ENCODE measurements at regions not wholly inside any gene's neighbourhood (a gene's known extent, or its start where the extent isn't known, plus 50 kb on each side); places are given as distances from the start of the nearest gene placed in this dataset.
"Not testable (repeated sequence)": the region's sequence is repeated elsewhere in the genome, so short reads cannot be mapped to it uniquely, and the experiment has no call there.

DNA sequence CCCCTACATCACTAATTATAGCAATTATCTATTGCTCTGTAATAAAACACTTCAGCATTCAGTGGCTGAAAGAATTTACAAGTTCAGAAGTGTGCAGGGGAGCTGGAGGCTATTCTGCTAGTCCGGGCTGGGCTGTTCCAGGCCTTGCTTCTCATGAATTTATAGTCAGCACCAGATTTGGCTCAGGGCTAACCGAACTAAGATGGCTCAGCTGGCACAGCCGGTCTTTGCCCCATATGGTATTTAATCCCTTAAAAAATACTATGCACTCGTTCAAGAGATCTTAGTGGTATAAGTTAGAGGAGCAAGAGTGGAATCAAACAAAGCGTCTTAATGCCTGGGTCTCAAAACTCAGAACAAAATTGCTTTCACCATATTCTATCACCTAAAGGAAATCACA, 932.9 kb downstream of the XPNPEP1 start:
- in situ Hi-C loops (cut with HindIII; ENCODE audit: low pct_ligation_motif_present, low pct_unique_long_range_greater_than_20kb, low sequenced_read_pairs) = no loop called here
- DNase-seq = no peak

DNA sequence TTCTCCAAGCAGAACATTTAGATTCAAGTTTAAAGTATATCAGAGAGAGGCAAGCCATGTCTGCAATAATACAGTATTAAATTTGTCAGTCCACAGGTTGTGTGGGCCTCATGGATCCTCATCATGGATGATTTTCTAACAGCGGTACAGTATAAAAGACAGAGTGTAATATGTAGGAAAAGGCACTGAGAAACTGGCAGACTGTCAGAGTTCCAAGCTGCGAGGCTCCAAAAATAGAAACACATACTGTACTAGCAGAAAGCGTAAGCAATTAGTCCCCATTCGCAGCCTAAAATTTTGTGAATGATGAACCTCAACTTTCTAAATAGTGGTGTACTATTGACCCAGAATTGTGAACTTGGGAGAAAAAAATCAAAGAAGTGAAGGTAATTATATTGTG, 933.3 kb downstream of the XPNPEP1 start:
- no peak for DNase-seq
- in situ Hi-C loops (cut with HindIII; ENCODE audit: low pct_ligation_motif_present, low pct_unique_long_range_greater_than_20kb, low sequenced_read_pairs) = no loop called here

DNA sequence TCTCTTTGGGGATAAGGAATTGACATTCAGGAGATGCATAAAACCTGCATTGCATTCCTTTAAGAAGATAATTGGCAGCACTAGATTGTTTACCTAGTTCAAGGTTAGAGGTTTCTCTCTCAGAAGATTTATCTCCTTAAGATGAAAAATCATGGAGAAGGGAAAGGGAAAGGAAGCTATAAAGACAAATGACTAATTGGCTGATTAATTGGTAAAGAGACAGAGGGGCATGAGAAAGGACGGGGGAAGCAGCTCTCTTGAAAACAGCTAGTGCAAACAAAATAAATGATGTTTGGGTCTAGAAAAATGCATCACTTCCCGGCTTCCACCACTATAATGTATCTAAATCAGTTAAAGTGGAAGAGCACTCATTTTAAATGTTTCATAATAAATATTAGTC, 941.2 kb downstream of the XPNPEP1 start:
- in situ Hi-C loops (cut with HindIII; ENCODE audit: low pct_ligation_motif_present, low pct_unique_long_range_greater_than_20kb, low sequenced_read_pairs) = no loop called here
- DNase-seq = no peak

DNA sequence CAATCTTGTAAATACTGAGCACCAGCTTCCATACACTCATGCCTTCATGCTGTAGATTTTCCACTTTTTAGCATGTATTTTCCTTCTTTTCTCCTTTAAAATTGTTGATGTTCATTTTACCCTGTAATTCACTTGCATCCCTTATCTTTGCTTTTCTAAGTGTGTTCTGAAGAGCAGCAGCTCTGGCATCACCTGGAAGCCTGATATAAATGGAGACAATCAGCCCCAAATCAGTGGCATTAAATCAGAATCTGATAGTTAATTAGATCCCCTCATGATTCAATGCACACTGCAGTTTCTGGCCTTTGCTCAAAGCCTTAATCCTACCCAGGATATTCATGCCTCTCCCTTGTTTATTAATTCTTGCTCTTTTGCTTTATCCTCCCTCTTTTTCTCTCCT, 942.4 kb downstream of the XPNPEP1 start:
- in situ Hi-C loops (cut with HindIII; ENCODE audit: low pct_ligation_motif_present, low pct_unique_long_range_greater_than_20kb, low sequenced_read_pairs) = no loop called here
- DNase-seq = no peak

DNA sequence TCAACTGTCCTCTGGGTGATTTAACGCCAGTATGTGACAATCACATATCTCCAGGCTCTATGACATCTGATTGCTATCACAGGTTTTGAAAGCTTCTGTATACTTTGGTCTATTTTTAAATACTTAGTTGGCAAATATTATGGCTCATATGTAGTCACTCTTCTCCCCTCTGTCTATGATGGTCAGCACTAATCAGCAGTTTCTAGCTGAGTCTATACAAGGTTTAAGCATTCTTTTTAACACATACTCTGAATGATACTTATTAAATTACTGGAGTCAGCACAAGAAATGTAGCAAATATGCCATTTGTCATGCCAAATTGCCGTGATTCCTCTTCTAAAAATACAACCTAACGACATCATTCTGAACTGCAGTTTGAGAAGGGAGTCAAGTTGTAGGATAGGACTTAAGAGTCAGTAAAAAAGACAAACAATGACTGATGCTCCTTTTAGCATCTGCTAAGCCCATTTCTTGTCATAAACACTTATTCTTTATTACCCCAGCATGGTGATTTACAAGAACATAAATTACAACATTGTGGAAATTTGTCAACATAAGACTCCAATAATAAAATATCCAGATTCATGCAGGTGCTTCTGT, 947.8 kb downstream of the XPNPEP1 start:
- in situ Hi-C loops (cut with HindIII; ENCODE audit: low pct_ligation_motif_present, low pct_unique_long_range_greater_than_20kb, low sequenced_read_pairs) = no loop called here

DNA sequence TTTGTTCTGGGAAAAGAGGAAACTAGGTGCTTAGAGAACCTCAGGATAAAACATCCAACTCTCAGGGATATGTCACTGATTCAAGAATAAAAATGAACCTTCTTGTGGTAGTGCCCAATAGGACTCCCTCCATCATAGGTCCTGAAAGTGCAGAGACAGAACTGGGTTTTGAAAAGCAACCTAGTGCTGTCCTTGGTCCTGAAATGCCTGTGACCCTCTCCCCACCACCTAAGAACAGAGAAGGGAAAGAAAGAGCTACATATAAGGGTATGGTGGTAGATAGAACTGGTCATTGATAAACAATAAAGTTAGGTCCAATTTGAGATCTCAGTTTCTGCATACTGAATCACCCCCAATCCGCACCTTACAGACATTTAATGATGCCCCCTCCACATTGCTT, 953.3 kb downstream of the XPNPEP1 start:
- in situ Hi-C loops (cut with HindIII; ENCODE audit: low pct_ligation_motif_present, low pct_unique_long_range_greater_than_20kb, low sequenced_read_pairs) = no loop called here
- peak; percentile 50 for DNase-seq

More for the DNA sequence above, 947.8 kb downstream of the XPNPEP1 start:
- no peak for DNase-seq

DNA sequence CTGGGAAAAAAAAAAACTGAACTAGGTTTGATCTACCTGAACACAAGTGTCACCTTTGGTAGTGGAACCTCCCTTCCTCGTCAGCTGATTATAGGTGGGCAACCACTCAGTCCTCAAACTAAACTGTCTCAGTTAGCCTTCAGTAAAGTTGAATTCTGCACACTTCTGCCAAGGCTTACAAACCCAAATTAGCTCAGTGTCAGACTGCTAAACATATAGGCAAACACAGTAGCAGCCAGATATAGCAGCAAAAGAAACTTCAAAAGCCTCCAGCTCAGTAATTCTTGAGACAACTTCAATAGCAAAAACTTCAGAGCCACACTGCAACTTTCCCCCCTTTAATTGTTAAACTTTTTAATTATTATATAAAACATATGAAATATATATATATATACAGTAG, 956.9 kb downstream of the XPNPEP1 start:
- DNase-seq = no peak
- in situ Hi-C loops (cut with HindIII; ENCODE audit: low pct_ligation_motif_present, low pct_unique_long_range_greater_than_20kb, low sequenced_read_pairs) = no loop called here

DNA sequence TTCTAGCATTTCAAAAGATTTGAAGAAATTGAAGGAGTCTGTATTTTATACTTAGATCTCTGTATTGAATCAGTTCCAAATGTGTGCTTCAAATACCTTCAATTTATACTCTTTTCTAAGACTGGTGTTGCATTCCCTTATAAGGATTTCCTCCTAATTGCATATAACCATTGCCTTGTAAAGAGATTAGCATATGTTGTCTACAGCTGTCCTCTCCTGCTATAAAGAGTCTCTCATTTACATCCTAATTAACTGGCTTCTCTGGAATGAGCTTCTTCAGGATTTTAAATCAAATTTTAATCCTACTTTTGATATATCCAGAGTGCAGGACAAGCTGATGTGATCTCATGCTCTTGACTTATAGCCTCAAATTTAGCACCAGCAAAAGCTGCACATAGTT, 957.3 kb downstream of the XPNPEP1 start:
- no peak for DNase-seq
- in situ Hi-C loops (cut with HindIII; ENCODE audit: low pct_ligation_motif_present, low pct_unique_long_range_greater_than_20kb, low sequenced_read_pairs) = no loop called here

DNA sequence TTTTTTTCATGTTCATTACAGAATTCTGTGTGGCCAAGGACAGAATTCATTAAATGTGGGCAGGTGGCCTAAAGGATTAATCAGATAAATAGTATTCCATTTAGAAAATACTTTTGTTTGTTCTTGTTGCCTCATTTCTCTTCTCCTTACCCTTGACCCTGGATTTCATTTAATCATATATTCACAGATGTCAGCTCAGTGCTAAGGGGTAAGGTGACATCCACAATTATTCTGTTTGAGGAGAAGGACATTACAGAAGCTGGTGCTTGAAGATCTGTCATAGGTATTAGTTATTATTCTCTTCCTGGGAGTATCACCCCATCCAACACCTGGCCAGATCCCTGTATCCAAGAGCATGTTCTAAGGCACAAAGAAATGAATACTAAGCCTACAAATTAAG, 961.1 kb downstream of the XPNPEP1 start:
- no peak for DNase-seq
- in situ Hi-C loops (cut with HindIII; ENCODE audit: low pct_ligation_motif_present, low pct_unique_long_range_greater_than_20kb, low sequenced_read_pairs) = no loop called here

DNA sequence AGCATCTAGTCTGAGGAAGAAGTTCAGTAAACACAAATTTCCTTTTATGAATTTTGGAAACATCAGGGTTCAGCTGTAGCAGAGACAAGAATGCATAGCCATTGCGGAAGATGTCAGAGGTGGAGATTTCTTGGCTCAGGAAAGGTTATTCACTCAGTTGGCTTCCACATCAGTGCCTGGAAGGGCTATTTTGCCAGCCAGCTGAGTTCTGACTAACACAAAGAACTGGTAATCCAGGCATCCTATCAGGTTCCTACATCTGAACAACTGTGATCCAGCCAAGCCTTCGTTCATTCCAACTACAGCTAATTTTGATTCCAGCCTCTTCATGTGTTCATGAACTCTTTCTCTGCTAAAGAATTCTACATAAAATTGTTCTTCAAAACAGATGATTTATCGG, 965.6 kb downstream of the XPNPEP1 start:
- DNase-seq = no peak
- in situ Hi-C loops (cut with HindIII; ENCODE audit: low pct_ligation_motif_present, low pct_unique_long_range_greater_than_20kb, low sequenced_read_pairs) = no loop called here

DNA sequence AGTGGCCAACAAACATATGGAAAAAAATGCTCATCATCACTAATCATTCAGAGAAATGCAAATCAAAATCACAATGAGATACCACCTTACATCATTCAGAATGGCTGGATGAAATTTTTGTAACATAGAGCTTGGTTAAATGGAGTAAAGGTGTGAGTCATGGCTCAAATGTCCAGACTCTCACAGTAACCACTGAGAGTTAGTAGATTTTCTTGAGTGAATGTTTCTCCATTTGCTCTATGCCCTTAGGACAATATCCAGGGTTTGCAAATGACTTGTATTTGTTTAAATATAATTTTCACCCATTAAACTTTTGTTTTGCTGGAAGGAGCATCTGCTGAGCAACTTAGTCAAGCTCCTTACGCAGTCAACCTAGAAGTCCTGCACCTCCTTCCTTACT, 967.2 kb downstream of the XPNPEP1 start:
- no peak for DNase-seq
- in situ Hi-C loops (cut with HindIII; ENCODE audit: low pct_ligation_motif_present, low pct_unique_long_range_greater_than_20kb, low sequenced_read_pairs) = no loop called here

DNA sequence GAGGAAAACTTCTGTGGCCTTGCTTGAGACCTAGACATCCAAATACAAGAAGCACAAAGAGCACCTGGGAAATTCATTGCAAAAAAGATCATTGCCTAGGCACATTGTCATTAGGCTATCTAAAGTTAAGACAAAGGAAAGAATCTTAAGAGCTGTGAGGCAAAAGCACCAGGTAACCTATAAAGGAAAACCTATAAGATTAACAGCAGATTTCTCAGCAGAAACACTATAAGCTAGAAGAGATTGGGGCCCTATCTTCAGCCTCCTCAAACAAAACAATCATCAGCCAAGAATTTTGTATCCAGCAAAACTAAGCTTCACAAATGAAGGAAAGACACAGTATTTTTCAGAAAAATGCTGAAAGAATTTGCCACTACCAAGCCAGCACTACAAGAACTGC, 1003.3 kb downstream of the XPNPEP1 start:
- DNase-seq; in situ Hi-C loops (cut with HindIII; ENCODE audit: low pct_ligation_motif_present, low pct_unique_long_range_greater_than_20kb, low sequenced_read_pairs): not testable (repeated sequence)

DNA sequence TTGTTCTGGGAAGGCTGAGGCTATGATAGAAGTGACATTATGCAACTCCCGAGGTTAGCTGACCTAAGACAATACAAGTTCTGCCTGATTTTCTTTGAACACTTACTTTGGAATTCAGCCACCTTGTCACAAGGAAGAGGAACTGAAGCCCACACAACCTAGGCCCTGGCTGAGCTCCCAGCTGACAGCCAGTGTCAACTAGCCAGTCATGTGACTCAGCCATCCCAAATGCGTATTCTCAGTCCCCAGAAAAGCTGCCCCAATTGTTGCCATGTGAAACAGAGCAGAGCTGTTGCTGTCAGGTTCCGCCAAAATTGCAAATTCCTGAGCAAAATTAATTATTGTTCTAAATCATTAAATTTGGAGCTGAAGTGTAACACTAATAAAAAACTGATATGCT, 1010.0 kb downstream of the XPNPEP1 start:
- in situ Hi-C loops (cut with HindIII; ENCODE audit: low pct_ligation_motif_present, low pct_unique_long_range_greater_than_20kb, low sequenced_read_pairs) = no loop called here
- no peak for DNase-seq

DNA sequence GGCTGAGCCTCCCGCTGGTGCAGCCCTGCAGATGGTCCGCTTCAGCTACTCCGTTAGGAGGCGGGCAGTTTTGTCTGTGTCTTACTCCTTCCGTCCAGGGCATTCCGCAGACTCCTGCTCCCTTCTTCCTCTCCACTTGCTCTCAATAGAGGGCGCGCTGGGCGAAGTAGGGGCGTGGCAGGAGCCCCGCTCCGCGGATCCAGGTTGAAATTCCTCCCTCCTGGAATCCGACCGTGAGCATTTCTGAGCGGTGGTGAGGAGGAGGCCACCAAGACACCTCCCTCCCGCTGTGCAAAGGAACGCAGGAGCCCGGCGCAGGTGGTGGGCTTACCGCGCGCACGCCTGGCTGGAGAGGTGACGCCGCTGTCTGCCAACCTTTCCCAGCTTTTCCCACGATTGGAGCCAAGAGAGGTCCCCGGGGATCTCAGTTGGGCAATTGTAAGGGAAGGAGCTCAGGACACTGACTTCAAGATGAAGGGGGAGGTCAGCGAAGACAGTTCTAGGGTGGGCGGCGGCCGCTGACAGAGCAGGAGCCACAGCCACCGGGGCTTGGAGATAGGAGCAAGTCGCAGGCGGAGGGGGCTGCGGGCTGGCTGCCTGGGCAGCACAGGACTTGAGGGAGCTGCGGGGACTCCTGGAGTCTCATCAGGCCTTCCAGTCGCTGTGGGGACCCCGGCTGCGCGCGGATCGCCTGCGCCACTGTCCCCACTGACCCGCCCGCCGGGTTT, 1011.3 kb downstream of the XPNPEP1 start:
- DNase-seq = peak; percentile 75
- in situ Hi-C loops (cut with HindIII; ENCODE audit: low pct_ligation_motif_present, low pct_unique_long_range_greater_than_20kb, low sequenced_read_pairs) = no loop called here

DNA sequence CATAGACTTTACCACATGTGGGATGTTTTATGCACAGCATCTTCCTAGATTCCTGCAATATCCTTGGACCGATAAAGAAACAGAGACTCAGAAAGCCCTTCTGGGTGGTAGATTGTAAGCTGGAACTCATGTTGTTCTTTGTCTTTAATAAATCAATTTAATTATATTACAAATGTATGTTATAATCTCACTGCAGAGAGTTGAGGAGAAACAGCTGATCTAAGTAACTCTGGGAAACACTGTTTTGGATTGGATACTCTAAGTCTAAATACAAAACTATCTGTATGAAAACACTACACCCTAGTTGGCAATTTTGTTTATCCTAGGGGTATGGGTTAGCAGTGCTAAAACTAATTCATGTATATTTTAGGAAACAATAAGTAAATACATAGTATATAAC, 1015.2 kb downstream of the XPNPEP1 start:
- DNase-seq = no peak
- in situ Hi-C loops (cut with HindIII; ENCODE audit: low pct_ligation_motif_present, low pct_unique_long_range_greater_than_20kb, low sequenced_read_pairs) = no loop called here

DNA sequence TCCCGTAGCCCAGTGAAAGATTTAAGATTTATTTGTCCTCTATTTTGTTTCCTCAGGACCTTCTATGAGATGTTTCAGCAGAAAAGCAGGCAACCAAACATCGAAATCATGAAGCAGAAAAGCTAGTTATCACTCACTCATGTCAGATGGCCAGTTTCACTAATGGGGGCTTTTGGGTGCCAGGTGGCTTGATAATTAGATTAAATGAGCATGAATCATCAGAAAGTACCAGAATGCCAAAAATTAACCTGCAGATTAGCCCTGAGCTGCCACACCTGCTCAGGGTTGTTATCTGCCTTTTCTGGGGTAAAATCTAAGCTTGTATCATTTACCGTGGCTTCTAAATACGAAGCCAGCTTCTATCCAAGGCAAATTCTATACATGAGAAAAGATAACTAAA, 1017.5 kb downstream of the XPNPEP1 start:
- in situ Hi-C loops (cut with HindIII; ENCODE audit: low pct_ligation_motif_present, low pct_unique_long_range_greater_than_20kb, low sequenced_read_pairs) = no loop called here
- no peak for DNase-seq

DNA sequence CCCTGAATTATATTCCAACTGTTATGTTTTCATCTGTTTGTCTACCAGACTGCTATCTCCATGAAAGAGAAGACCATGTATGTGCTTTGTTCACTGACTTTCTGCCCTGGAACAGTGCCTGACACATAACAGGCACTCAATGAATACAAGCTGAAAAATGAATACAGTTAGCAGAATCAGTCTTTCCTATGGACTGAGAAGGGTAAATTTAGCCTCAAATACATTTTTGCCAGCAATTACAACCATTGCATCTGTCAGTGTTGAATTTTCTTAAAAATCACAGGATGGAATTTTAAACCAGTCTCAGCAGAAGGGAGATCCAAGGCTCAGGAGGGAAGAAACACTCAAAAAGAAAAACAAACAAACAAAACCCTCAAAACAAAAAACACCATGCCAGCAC, 1018.1 kb downstream of the XPNPEP1 start:
- in situ Hi-C loops (cut with HindIII; ENCODE audit: low pct_ligation_motif_present, low pct_unique_long_range_greater_than_20kb, low sequenced_read_pairs) = no loop called here
- no peak for DNase-seq

DNA sequence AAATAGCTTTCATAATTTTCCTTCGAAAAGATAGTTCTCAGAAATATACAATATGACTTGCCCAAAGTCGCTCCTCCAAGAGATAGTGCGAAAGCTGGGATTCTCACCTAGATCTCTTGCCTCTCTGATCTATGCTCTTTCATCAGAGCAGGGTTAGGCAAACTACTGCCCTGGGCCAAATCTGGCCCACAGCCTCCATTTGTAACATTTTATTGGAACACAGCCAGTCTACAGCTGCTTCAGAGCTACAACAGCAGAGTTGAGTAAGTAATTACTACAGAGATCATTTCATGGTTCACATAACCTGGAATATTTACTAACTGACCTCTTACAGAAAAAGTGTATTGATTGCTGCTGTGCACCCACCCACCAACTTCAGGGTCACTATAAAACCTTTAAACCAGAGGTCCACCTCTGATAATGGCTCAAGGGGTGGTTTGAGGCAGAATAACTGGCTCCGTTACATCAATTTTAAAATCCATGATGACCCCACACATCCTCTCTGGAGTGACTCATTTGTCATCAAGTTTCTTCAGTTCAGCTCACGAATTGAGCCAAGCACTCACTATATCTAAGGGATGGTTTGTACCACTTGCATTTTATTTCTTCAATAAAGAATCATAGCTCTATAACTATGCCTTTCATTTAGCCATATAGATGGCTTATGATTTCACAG, 1019.0 kb downstream of the XPNPEP1 start:
- in situ Hi-C loops (cut with HindIII; ENCODE audit: low pct_ligation_motif_present, low pct_unique_long_range_greater_than_20kb, low sequenced_read_pairs) = no loop called here
- DNase-seq = no peak

DNA sequence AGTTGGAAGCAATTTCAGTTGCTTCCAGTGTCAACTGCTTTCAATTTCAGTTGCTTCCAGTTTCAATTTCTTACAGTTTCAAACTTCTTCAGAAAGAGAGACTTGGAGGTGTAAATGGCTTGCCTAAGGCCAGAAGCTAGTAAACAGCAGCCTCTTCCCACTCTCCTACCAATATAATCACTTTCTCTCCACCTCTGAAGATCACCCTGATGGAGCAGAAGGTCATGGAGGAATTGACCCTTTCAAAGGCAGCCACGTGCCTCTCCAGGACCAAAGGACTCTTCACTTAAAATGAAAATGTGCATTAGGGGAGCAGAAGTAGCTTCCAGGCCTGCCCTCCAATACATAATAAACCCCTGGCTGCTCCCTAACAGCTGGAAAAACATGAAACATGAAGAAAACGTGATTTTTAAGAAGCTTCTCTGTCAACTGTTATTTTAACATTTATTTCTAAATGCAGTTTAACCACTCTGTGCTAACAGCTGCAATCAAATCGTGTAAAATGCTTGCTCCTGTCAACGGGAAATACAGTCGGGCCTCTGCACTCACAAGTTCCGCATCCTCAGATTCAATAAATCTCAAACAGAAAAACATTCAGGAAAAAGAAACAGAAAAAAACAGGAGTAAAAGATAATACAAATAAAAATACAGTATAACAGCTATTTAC, 1020.6 kb downstream of the XPNPEP1 start:
- DNase-seq = no peak
- in situ Hi-C loops (cut with HindIII; ENCODE audit: low pct_ligation_motif_present, low pct_unique_long_range_greater_than_20kb, low sequenced_read_pairs) = no loop called here
